ENCODE measurements at regions not wholly inside any gene's neighbourhood (a gene's known extent, or its start where the extent isn't known, plus 50 kb on each side); places are given as distances from the start of the nearest gene placed in this dataset.

GRCh38 chr19:29879655-29879974, 62.4 kb upstream of the URI1 start:
- Histone ChIP-seq H3K4me3 (no peak overlapping the region), H3K4me1 (ENCODE audit: control insufficient read depth in 1 of 2, low read depth in 2 of 2) (no peaks in the 10 kb centered on the region), H3K27me3 (replicated peaks; ENCODE audit: insufficient read depth) (no peaks in the 10 kb centered on the region), H3K36me3 (no peaks in the 10 kb centered on the region), H3K9me3 (no peaks in the 10 kb centered on the region), H3K27ac (no peak overlapping the region)
- no peak for TF ChIP-seq CTCF (IDR thresholded peaks at IDR 0.05)
- no peak for DNase-seq (ENCODE audit: low spot score)
- no peak for ATAC-seq (ENCODE audit: insufficient number of reproducible peaks, low FRiP score, low read depth)

- Histone ChIP-seq H3K27ac (no peak overlapping the region), H3K27me3 (replicated peaks; ENCODE audit: insufficient read depth) (no peaks in the 10 kb centered on the region), H3K36me3 (no peaks in the 10 kb centered on the region), H3K4me1 (ENCODE audit: control insufficient read depth in 1 of 2, low read depth in 2 of 2) (no peaks in the 10 kb centered on the region), H3K4me3 (no peak overlapping the region), H3K9me3 (no peaks in the 10 kb centered on the region)
- no peak for TF ChIP-seq CTCF (IDR thresholded peaks at IDR 0.05)
- no peak for ATAC-seq (ENCODE audit: insufficient number of reproducible peaks, low FRiP score, low read depth)
- DNase-seq (ENCODE audit: low spot score), result no peak
Measured at GRCh38 chr19:29880498-29881081, 61.4 kb upstream of the URI1 start.

GRCh38 chr19:29881386-29881785, 60.7 kb upstream of the URI1 start:
- ATAC-seq (ENCODE audit: insufficient number of reproducible peaks, low FRiP score, low read depth) (no peak), DNase-seq (ENCODE audit: low spot score) (no peak)
- no peaks in the 10 kb centered on the region for H3K36me3 ChIP-seq
- no peak overlapping the region for H3K4me3 ChIP-seq
- H3K4me1 ChIP-seq (ENCODE audit: control insufficient read depth in 1 of 2, low read depth in 2 of 2), result no peaks in the 10 kb centered on the region
- H3K27me3 ChIP-seq (replicated peaks; ENCODE audit: insufficient read depth), result no peaks in the 10 kb centered on the region
- no peak for TF ChIP-seq CTCF (IDR thresholded peaks at IDR 0.05)
- H3K9me3 ChIP-seq, result no peaks in the 10 kb centered on the region
- no peak overlapping the region for H3K27ac ChIP-seq

GRCh38 chr19:29882719-29883105, 59.3 kb upstream of the URI1 start:
- Histone ChIP-seq H3K4me1 (ENCODE audit: control insufficient read depth in 1 of 2, low read depth in 2 of 2) (no peaks in the 10 kb centered on the region), H3K4me3 (no peak overlapping the region), H3K36me3 (no peaks in the 10 kb centered on the region), H3K9me3 (no peaks in the 10 kb centered on the region), H3K27me3 (replicated peaks; ENCODE audit: insufficient read depth) (no peaks in the 10 kb centered on the region), H3K27ac (no peak overlapping the region)
- DNase-seq (ENCODE audit: low spot score), result no peak
- no peak for ATAC-seq (ENCODE audit: insufficient number of reproducible peaks, low FRiP score, low read depth)
- no peak for TF ChIP-seq CTCF (IDR thresholded peaks at IDR 0.05)

GRCh38 chr19:29884044-29884443, 58.0 kb upstream of the URI1 start:
- TF ChIP-seq CTCF (IDR thresholded peaks at IDR 0.05), result no peak
- H3K9me3 ChIP-seq, result no peaks in the 10 kb centered on the region
- DNase-seq (ENCODE audit: low spot score), result no peak
- ATAC-seq (ENCODE audit: insufficient number of reproducible peaks, low FRiP score, low read depth), result no peak
- no peak overlapping the region for H3K4me3 ChIP-seq
- no peaks in the 10 kb centered on the region for H3K27me3 ChIP-seq (replicated peaks; ENCODE audit: insufficient read depth)
- H3K36me3 ChIP-seq, result no peaks in the 10 kb centered on the region
- no peaks in the 10 kb centered on the region for H3K4me1 ChIP-seq (ENCODE audit: control insufficient read depth in 1 of 2, low read depth in 2 of 2)
- H3K27ac ChIP-seq, result no peak overlapping the region
